HG03354 (cell line): ENCODE measurements at regions not wholly inside any gene's neighbourhood (a gene's known extent, or its start where the extent isn't known, plus 50 kb on each side); places are given as distances from the start of the nearest gene placed in this dataset.
A peak's percentile ranks its signal among the peaks of the same experiment; 100 is the strongest.

Source experiments
- ATAC-seq: cut with Tn5 transposase; IDR thresholded peaks from one replicate; pipeline ENCODE4 v1.9.1; 2021; ENCODE audit warnings: mild to moderate bottlenecking; ENCODE audit not compliant: unreplicated experiment, poor library complexity, severe bottlenecking

DNA sequence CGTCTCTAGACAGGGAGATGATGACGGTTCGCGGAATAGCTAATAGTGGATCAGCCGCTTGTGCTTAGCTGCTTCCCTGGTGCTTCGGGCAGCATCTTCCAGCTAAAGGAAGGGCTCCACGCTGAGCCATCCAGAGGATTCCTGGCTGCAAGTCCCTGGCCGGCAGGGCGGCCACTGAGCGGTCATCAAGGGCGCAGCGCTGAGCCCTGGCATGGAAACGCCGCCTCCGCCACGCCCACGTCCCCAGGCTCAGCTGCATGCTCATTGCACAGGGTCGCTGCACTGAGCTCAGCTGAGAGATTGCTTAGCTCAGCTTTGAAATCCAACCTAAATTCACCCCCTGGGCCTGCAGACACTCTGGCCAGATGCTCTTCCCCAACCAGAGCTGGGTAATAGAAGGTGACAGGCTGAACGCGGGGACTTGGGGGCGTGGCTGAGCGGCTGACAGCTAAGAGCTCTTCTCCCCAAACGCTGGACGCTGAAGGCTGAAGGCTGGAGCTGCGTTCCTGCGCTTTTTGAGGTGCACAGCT, 118.2 kb upstream of the KIT start:
- no peak for ATAC-seq

DNA sequence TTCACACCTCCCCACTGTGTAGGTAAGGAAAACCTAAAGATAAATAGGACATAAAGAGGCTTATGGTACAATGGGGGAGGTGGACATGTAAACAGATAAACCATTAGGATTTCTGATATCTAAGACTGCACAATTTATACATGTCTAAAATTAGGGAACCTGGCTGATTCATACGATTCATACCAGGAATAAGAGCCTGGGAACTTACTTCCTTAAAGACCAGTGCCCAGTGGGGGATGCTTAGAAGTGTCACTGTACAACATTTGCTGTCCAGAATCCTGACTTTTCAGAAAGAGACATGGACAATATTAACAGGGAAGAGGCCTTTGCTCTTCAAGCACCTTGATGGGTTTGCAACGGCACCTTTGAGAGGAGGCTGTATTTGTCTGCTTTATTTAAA, 116.8 kb upstream of the KIT start:
- ATAC-seq, result no peak

DNA sequence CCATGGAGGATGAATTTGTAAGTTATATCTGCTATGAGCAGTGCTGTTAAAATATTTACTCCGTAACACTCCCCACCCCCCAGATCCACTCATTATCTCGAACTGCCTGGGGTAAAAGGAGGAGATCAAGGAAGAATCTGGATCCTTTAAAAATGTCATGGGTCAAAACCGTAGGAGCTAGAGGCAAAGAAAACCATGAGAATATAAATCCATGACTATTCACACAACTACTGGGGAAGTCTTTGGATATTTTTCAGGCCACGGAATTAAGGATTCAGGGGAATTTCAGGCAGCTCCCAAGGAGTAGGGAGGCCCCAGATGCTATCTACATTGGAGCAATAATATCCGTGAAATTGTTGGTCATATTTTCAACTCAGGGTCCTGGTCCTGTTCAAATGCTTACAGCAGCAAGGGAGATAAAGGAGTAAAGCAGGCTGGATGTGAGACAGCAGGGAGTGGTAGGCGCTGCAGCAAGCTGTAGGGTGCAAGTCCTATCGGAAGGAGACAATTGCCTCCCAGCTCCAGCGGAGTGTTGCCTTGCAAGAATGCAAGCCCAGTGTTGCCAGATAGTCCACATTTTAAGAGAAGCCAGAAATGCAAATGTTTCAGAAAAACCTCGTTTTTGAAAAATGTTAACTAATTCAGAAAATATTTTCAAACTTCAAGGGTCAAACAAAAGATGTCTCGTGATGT, 116.2 kb upstream of the KIT start:
- ATAC-seq, result no peak

DNA sequence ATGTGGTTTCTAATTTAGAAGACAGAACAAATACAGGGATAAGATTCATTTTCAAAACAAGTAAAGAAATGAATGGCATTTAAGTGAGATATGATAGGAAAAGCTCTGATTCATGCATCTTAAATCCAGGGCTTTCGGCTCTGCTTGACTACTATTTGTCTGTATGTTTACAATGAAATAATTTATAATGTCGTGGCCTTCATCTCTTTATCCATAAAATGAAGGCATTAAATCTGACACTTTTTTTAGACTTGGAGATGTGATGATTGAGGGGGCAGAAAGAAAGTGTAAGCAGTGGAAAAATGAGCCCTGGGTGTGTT, 115.7 kb upstream of the KIT start:
- ATAC-seq, result no peak

DNA sequence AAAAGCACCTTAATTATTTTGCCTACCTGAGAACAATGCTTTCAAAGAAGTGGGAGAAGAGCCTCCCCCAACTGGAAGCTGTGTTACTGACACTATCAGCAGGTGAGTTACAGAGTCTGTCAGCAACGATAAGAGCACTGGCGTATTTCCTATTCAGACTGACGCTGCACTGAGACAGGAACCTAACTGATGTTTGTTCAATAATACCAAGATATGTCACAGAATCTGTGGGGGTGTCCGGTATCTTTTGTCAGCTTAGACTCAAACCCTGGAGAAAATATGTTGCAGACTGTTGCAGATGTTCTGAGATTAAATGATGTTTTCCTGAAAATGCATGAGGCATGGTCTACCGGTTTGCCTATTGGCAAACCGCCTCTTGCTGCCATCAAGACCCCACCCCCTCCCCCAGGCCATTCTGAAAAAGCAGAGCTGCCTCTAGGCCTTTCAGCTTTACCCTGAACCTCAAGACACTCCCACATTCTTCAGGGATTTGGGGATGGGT, 115.2 kb upstream of the KIT start:
- no peak for ATAC-seq

DNA sequence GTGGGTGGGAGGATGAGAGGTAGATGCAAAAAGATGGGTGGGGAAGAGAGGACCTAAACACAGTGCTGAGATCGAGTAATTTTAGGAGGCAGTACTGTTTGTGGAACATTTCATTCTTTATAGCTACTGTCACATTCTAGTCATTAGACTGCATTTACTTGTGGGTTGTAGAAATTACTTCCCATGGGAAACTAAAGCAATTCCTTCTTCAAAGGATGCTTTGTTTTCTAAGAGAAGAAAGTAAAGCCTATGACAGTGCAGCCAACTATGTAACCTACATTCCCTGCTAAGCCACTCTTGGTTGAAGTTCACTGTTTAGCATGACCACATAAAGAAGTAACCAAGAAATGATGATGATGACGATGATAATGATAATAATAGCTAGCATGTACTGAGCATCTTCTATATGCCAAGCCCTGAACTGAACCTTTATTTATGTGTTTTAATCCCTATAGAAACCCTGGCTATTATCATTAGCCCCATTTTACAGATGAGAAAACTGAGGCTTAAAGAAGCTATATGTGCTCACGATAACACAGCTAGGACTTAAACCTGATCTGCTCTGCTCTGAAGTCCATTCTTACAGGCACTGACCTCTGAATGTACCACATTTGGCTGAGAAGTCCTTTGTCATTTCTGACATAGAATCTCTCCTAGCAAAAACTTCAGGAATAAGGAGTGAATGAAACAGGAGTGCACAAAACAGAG, 114.5 kb upstream of the KIT start:
- ATAC-seq, result no peak

DNA sequence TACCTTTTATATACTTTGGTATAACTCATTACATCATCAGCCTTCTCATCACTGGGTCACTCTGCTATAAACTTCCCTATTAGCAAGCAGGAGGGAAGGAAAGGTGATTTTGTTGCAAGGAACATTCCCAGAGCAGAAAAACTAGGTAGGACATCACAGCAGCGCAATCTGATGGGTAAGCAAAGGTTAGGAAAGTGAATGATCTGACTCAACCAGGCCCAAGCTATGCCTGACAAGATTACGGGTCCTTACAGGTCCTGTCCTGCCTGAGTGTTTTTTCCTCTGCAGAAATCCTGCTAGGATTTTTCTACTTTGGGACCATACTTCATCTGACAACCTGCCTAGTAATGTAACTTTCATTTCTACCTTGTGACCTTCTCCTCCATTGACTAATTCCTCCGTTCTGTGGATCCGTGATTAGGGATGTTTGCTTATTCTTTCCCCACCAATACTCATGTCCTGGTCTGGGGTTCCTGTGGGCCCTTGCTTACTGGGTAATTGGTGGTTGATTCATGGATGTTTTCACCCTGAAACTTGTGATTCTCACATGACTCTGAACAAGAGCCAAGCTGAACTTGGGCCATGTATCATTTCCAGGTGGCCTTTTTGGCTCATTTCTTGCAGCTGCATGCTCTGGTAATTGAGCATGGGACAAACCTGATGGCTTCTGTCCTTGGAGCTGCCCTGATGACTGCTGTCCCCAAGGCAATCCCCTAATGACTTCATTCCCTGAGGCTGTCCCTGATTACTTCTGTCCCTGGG, 111.9 kb upstream of the KIT start:
- ATAC-seq, result no peak

DNA sequence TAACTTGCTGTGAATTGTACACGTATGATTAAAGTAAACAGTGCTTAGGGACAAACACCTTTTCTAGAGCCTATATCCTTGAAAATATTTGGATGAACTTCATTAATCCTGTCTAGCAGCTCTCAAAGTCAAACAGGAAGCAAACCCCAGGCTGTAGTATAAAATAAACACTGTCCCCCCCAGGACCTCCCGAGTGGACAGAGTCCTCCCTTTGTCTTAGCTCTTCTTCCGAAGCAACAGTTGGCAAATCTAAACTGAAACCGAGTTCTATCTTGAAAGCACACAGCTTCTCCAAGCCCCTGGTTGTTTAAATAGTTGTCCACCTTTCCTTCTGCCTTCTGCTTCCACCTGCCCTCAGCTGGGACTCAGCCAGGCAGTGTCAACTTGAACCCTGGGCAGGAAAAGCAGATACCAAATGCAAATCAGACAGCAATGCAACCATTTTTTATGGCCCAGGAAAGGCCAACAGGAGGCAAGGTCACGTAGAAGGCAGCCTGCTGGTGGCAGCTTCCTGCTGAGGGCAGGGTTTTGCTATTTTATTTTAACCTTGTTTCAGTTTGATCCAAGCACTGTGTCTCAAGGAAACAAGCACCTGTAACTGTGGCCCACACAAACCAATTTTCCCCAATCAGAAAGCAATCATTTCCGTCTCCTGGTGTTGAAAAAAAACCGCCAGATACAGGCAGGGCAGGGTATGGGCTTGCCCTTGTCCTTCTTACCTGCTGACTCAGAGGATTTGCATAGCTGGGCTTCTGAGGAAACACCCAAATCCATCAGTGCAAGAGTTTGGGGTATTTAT, 110.3 kb upstream of the KIT start:
- peak; percentile 72 for ATAC-seq

DNA sequence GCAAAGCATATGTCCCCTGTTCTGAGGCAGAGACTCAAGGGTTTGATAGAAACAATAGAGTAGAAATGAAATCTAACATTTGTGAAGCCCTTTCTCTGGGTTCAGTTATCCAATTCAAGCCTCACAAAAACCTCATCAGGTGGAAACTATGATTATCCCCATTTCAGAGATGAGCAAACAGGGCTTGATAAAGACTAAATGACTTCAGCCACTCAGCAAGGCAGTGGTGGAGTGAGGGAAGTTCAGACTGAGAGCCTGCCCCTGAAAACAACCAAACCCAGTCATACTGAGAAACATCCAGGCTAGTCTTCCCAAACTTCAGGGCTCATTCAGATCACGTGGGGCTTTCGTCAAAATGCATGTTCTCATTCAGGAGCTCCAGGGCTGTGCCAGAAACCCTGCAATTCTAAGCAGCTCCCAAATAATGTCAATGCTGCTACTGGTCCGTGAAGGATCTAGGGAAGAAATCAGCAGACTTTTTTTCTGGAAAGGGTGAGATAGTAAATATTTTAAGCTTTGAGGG, 109.6 kb upstream of the KIT start:
- ATAC-seq, result peak; percentile 52

DNA sequence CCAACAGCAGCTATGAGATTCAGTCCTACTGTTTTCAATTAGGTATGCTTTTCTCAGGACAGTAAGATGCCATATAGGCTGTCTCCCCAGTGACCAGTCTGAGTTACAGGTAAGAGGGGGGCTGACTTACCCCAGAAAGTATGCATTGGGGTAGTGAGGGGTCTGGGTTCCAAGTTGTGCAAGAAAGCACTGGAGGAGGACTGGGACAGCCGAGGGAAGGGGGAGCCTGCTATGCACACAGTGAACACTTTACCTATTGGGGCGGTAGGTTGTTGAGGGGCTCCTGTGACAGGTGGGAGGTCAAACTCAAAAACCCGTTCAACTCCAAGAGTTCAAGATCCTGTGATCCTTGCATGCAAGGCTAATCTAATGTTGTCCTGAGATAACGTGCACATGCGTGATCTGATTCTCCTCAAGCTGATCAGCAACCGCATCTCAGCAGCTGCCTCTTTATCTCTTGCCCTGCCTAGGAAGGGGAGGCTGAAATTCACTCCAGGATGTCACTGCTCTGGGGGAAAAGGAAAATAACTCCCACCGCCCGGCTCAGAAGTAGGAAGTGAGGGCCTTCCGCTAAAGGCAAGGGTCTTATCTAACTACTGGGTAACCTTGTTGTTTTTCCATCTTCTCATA, 108.8 kb upstream of the KIT start:
- ATAC-seq, result no peak

DNA sequence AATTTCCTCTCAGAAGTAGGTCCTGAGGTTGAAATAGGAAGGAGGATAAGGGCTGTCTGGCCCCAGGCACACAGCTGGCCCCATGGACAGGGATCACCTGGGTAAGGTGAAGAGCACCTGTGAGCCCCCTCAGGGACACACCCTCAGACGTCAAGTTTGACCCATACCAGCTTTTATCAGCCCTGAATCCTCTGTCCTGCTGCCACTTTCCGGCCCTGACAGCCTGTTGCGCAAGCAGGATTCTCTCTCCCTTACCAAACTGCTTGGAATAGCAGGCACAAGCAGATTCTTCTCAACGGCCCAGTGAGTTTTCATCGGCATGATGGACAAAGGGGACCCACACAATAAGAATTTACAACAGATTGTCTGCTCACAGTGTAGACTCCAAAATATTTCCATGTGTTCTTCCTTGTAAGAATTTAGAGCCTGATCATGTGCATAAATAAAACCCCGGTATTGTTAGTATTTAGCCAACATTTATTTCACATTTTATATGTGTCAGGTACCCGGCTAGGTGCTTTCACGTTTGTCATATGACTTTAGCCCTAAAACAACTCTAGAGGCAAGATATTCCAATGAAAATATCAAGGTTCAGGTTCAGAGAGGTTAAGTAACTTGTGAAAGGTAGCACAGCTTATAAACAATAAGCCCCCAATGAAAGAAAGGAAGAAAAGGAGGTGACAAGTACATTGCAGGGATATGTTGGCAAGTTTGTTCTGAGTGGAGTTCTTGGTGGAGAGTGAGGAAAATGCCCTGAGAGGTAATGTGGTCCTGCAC, 107.2 kb upstream of the KIT start:
- ATAC-seq, result no peak

DNA sequence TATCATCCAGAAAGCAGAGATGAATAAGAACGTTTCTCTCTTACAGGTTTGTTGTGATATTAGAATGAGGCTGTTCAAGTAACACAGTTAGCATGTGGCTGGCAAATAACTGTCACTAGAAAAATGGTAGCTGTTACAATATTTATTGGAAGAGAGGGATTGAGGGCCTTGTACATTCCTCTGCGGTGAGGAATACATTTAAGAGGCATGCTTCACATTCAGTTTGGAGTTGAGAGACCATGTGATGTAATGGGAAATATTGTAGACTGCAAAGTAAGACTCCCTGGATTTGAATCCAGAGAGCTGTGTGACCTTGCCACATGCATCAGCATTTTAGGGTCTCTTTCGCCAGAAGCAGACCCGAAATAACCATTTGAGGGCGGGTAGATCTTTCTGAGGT, 104.8 kb upstream of the KIT start:
- ATAC-seq, result no peak

DNA sequence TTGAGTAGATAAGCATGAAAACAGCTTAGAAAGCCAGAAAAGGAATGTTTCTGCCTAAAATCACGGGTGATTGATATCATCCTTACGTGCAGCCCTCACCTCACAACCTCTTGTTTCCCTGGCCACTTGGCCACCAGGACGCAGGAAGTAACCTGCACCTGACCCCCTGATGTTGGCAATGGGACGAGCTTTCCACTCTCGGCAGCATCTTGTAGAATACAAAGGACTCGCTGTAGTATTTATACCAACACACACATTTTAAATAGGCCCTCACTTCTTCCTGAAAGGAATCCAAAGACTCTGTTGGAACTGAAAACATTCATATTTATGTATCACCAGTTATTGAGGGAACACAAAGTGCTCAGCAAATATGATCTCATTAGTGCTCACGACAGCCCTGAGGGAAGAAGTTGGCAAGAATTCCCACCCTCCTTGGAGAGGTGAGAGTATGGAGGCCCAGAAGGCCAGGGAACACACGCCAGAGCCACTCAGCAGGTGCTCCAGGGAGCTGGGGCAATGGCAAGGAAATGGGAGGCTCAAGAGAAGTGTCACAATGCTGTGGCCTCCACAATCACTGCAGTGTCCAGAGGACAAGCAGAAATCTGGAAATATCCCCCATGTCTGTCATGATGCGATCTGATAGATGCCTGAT, 103.3 kb upstream of the KIT start:
- ATAC-seq, result no peak

DNA sequence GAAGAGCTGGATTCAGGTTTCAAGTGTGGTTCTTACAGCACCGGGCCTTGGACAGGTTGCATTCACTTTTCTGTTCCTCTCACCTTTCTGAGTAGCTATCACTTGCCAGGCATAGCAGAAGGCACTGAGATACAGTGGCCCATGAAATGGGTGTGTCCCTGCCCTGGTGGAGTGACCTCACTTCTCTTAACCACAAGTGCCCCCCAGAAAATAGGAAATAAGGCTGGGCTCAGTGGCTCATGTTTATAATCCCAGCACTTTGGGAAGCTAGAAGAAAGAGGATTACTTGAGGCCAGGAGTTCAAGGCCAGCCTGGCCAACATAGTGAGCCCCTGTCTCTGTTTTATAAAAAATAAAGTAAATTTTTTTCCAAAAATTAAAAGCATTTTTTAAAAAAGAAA, 101.7 kb upstream of the KIT start:
- no peak for ATAC-seq

DNA sequence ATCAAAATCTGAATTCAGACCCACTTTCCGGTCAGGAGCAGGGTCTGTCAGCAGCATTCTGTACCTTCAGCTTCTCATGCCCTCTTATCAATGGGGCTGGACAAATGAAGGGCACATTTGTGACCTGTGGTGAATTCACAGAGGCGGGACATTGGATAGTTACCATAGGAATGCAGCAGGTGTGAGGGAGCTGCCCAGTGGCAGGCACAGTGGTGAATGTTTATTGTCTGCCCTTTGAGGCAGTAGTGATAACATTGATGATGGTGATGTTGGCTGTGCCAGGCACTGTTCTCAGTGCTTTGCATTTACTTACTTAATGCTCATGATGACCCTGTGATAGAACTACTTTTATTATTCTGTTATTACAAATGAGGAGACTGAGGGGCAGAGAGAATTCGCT, 101.2 kb upstream of the KIT start:
- ATAC-seq, result no peak

DNA sequence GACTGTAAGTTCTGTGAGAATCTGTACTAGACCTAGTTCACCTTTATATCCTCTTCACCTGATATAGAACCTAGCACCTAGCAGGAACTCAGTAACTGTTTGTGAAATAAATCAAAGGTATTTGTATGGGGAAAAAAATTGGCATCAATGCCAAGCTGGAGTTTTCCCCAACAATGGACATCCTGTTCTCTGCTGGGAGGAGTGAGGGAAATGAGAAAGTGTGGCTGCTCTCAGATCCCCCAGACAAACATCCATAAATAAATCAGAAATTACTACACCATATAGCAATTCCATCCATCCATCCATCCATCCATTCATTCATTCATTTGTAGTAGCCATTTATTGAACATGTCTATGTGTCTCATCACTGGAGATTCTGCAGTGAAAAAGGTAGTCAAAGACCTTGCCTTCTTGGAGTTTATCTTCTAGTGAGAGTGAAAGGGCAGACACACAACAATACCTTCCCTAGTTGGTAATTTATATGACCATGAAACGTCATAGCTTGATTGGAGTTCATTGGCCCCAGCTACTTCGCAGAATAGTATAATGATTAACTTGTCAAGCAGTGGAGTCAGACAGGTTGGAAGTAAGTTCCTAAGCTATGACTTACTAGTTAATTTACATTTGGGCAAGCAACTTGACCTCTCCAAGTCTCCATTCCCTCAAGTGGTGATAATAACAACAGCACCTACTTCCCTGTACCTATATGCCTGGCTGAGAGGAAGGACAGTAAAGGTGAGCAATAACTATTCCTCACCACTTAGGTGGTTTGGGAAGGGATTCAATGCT, 98.7 kb upstream of the KIT start:
- ATAC-seq, result no peak

DNA sequence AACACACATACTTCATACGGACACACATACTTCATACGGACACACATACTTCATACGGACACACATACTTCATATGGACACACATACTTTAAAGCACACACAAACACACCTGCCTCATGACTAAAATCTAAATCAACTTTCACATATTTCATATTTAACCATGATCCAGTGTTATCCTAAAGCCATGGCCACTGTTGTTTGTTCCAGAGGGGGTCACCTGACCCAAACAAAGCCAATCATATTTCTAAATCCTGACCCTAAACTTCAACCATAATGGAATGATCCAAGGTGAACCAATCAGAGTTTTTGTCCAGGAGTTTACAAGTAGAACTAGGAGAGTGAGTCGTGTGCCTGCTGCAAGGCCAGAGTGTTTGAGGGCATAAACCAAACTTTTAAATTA, 97.2 kb upstream of the KIT start:
- ATAC-seq, result no peak
